PC-9 (cell line): ENCODE measurements at regions not wholly inside any gene's neighbourhood (a gene's known extent, or its start where the extent isn't known, plus 50 kb on each side); places are given as distances from the start of the nearest gene placed in this dataset.

Source experiments
- BruUV-seq: library from RNA; stranded (reverse); fragments of 400-500 nt; replicated peaks from 2 replicates; lab custom pipeline; 2021; lab: Mats Ljungman, UMichigan
- CTCF ChIA-PET: fragments of 300-600 bp; sonication (Branson Sonifier 250); formaldehyde crosslinking; loops from one replicate; lab custom pipeline; 2022; ENCODE audit warnings: antibody characterized with exemption; lab: Charles Lee
- POLR2A ChIA-PET: fragments of 300-600 bp; sonication (Branson Sonifier 250); formaldehyde crosslinking; loops from one replicate; lab custom pipeline; 2022; ENCODE audit warnings: antibody characterized with exemption; ENCODE audit not compliant: unreplicated experiment; lab: Charles Lee
- DNase-seq, 2 experiments: peaks; one replicate each; pipeline versions ENCODE4 v3.0.0 to v3.0.0-alpha.2; 2015 to 2022; ENCODE audit warnings: mixed read lengths in 1 of 2
- H2AFZ ChIP-seq: fragments of 200-600 bp; sonication (generic); 2 replicates; pipeline ENCODE4 v1.8.1; 2017; ENCODE audit warnings: antibody characterized with exemption
- H3F3A ChIP-seq: fragments of 200-600 bp; sonication (generic); 2 replicates; pipeline ENCODE4 v1.8.1; 2017; ENCODE audit warnings: antibody characterized with exemption, mild to moderate bottlenecking, low read depth; ENCODE audit not compliant: insufficient read depth
- H3K27ac ChIP-seq: fragments of 200-600 bp; sonication (generic); 2 replicates; pipeline ENCODE4 v1.6.1; 2016; ENCODE audit warnings: mixed run types
- H3K27me3 ChIP-seq: fragments of 200-600 bp; sonication (generic); 2 replicates; pipeline ENCODE4 v1.6.1; 2016; ENCODE audit warnings: low read depth, mixed run types; ENCODE audit not compliant: insufficient read depth
- H3K36me3 ChIP-seq: fragments of 200-600 bp; sonication (generic); 2 replicates; pipeline ENCODE4 v1.6.1; 2016; ENCODE audit warnings: low read depth, mixed run types
- H3K4me1 ChIP-seq: fragments of 200-600 bp; sonication (generic); replicated peaks from 2 replicates; pipeline ENCODE4 v1.6.1; 2016; ENCODE audit warnings: mixed run types; ENCODE audit not compliant: insufficient read depth
- H3K4me2 ChIP-seq: fragments of 200-600 bp; sonication (generic); 2 replicates; pipeline ENCODE4 v1.6.1; 2017; ENCODE audit warnings: mixed run types
- H3K4me3 ChIP-seq: fragments of 200-600 bp; sonication (generic); 2 replicates; pipeline ENCODE4 v1.6.1; 2016; ENCODE audit warnings: mixed run types
- H3K79me2 ChIP-seq: fragments of 200-600 bp; sonication (generic); 2 replicates; pipeline ENCODE4 v1.6.1; 2017; ENCODE audit warnings: low read depth, mixed run types
- H3K9me2 ChIP-seq: fragments of 200-600 bp; sonication (generic); 2 replicates; pipeline ENCODE4 v1.8.1; 2017; ENCODE audit warnings: mild to moderate bottlenecking; ENCODE audit not compliant: insufficient read depth
- H3K9me3 ChIP-seq: fragments of 200-600 bp; sonication (generic); 2 replicates; pipeline ENCODE4 v1.8.1; 2016; ENCODE audit warnings: low read depth; ENCODE audit not compliant: insufficient read depth
- H4K20me1 ChIP-seq: fragments of 200-600 bp; sonication (generic); 2 replicates; pipeline ENCODE4 v1.8.1; 2017; ENCODE audit not compliant: insufficient read depth
- CTCF ChIP-seq: fragments of 200-600 bp; sonication (generic); conservative IDR thresholded peaks from 2 replicates; pipeline ENCODE4 v1.6.1; 2017; ENCODE audit warnings: mixed run types, antibody characterized with exemption, mild to moderate bottlenecking, moderate library complexity
- EZH2 ChIP-seq: fragments of 200-600 bp; sonication (generic); IDR thresholded peaks from 2 replicates; pipeline ENCODE4 v1.8.0; 2017; ENCODE audit warnings: antibody characterized with exemption, low read depth
- intact Hi-C: fragments of 100-400 bp; cut with micrococcal nuclease; formaldehyde crosslinking; loops from one replicate; pipeline ENCODE4 v1.10.0; 2022; ENCODE audit not compliant: unreplicated experiment

GRCh38 chr17:74004056-74004455 lies 199.4 kb upstream of the RPL38 start:
- Histone ChIP-seq H2AFZ (no peak overlapping the region), H3K4me1 (no peaks in the 10 kb centered on the region), H3K27ac (no peak overlapping the region), H4K20me1 (no peaks in the 10 kb centered on the region), H3K79me2 (no peaks in the 10 kb centered on the region), H3K4me2 (no peak overlapping the region), H3K36me3 (no peaks in the 10 kb centered on the region), H3K4me3 (no peak overlapping the region), H3K27me3 (peaks cover 69% of the 10 kb centered on the region), H3K9me3 (no peaks in the 10 kb centered on the region), H3F3A (no peaks in the 10 kb centered on the region), H3K9me2 (no peaks in the 10 kb centered on the region)
- TF ChIP-seq EZH2 (no peak), CTCF (no peak)
- CTCF ChIA-PET: no interaction called here
- intact Hi-C loops: no loop called here
- DNase-seq: no peak
- POLR2A ChIA-PET: no interaction called here
- BruUV-seq: no TSS peak

- intact Hi-C loops: no loop called here
- POLR2A ChIA-PET: no interaction called here
Measured at GRCh38 chr17:74005790-74006189, 197.7 kb upstream of the RPL38 start.

GRCh38 chr17:74006371-74006770 lies 197.1 kb upstream of the RPL38 start:
- CTCF ChIA-PET: no interaction called here
- no TSS peak for BruUV-seq
- peaks cover 88% of the 10 kb centered on the region for H3K27me3 ChIP-seq

More at GRCh38 chr17:74005790-74006189, 197.7 kb upstream of the RPL38 start:
- H3K4me1 ChIP-seq: no peaks in the 10 kb centered on the region
- no peaks in the 10 kb centered on the region for H3K9me2 ChIP-seq
- H3F3A ChIP-seq: no peaks in the 10 kb centered on the region
- no peak overlapping the region for H3K4me3 ChIP-seq
- H2AFZ ChIP-seq: no peak overlapping the region
- peaks cover 82% of the 10 kb centered on the region for H3K27me3 ChIP-seq
- no peak overlapping the region for H3K4me2 ChIP-seq
- no peaks in the 10 kb centered on the region for H3K79me2 ChIP-seq
- H3K9me3 ChIP-seq: no peaks in the 10 kb centered on the region
- BruUV-seq: no TSS peak
- CTCF ChIA-PET: no interaction called here
- no peaks in the 10 kb centered on the region for H4K20me1 ChIP-seq
- no peak for TF ChIP-seq EZH2
- TF ChIP-seq CTCF: no peak
- no peaks in the 10 kb centered on the region for H3K36me3 ChIP-seq
- DNase-seq: no peak
- no peak overlapping the region for H3K27ac ChIP-seq

More at GRCh38 chr17:74006371-74006770, 197.1 kb upstream of the RPL38 start:
- Histone ChIP-seq H3K36me3 (no peaks in the 10 kb centered on the region), H3K4me1 (no peaks in the 10 kb centered on the region), H3K4me2 (no peak overlapping the region), H3K4me3 (no peak overlapping the region), H2AFZ (no peak overlapping the region), H4K20me1 (no peaks in the 10 kb centered on the region), H3K9me3 (no peaks in the 10 kb centered on the region), H3K79me2 (no peaks in the 10 kb centered on the region), H3K9me2 (no peaks in the 10 kb centered on the region), H3F3A (no peaks in the 10 kb centered on the region), H3K27ac (no peak overlapping the region)
- no peak for DNase-seq
- POLR2A ChIA-PET: no interaction called here
- no peak for TF ChIP-seq CTCF
- no peak for TF ChIP-seq EZH2
- intact Hi-C loops: no loop called here
